ENCODE measurements at regions not wholly inside any gene's neighbourhood (a gene's known extent, or its start where the extent isn't known, plus 50 kb on each side); places are given as distances from the start of the nearest gene placed in this dataset.

DNA sequence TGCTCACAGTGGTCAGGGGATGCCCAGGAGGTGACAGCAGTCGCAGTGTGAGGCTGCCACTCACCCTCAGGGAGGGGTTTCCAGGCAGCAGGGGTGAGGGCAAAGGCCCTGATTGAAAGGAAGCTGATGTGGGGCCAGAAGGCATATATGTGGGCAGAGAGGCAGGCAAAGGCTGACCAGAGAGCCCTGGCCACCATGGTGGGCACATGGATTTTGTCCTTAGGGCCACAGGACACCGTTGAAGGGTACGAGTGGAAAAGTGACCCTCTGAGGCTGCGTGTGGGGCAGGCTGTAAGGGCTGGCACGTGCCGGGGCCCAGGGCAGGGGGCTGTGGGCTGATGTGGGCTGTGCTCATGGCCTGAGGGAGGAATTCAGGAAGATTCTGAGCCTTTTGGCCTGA is 57.5 kb upstream of the ZNF32 start:
- no peak overlapping the region for H3K4me3 ChIP-seq (ENCODE audit: low read depth, low read length)
- ChIA-PET POLR2A (no interaction called here), CTCF (interaction anchor here (0.8 to 1.2 kb wide), 3 partner anchors 9 to 16 kb away, joined by 3 to 4 read pairs (median 3); no protein-coding TSS in a partner anchor)
- H3K27me3 ChIP-seq (ENCODE audit: control insufficient read depth, insufficient read depth, low read length) = no peaks in the 10 kb centered on the region
- H3K36me3 ChIP-seq (ENCODE audit: control insufficient read depth, insufficient read depth, low read length) = no peaks in the 10 kb centered on the region
- TF ChIP-seq, protein P1, sequence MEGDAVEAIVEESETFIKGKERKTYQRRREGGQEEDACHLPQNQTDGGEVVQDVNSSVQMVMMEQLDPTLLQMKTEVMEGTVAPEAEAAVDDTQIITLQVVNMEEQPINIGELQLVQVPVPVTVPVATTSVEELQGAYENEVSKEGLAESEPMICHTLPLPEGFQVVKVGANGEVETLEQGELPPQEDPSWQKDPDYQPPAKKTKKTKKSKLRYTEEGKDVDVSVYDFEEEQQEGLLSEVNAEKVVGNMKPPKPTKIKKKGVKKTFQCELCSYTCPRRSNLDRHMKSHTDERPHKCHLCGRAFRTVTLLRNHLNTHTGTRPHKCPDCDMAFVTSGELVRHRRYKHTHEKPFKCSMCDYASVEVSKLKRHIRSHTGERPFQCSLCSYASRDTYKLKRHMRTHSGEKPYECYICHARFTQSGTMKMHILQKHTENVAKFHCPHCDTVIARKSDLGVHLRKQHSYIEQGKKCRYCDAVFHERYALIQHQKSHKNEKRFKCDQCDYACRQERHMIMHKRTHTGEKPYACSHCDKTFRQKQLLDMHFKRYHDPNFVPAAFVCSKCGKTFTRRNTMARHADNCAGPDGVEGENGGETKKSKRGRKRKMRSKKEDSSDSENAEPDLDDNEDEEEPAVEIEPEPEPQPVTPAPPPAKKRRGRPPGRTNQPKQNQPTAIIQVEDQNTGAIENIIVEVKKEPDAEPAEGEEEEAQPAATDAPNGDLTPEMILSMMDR (IDR thresholded peaks at IDR 0.05; ENCODE audit: insufficient read depth, low read depth, low read length) = no peak
- no peak for DNase-seq (ENCODE audit: low read depth)

DNA sequence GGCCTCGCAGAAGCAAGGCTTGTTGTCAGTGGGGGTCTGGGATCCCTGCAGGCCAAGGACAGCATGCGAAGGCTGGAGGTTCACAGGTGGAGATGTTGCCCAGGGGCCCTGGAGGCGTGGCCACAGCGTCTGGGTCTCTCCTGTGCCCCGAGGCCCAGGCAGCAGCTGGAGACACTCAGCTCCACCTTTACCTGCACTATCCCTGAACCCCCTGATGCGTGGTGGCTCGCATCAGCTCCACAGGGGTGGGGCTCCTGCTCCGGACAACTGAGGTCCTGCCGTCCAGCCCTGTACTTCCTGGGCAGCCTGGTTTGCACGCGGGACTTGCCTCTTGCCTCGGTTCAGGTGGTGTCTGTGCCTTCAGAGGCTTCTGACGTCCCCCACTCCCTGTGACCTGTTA is 54.6 kb upstream of the ZNF32 start:
- Histone ChIP-seq H3K36me3 (ENCODE audit: control insufficient read depth, insufficient read depth, low read length) (no peaks in the 10 kb centered on the region), H3K4me3 (ENCODE audit: low read depth, low read length) (no peak overlapping the region), H3K27me3 (ENCODE audit: control insufficient read depth, insufficient read depth, low read length) (no peaks in the 10 kb centered on the region)
- TF ChIP-seq, protein P1 (IDR thresholded peaks at IDR 0.05; ENCODE audit: insufficient read depth, low read depth, low read length) = no peak
- ChIA-PET CTCF (no interaction called here), POLR2A (no interaction called here)
- no peak for DNase-seq (ENCODE audit: low read depth)

DNA sequence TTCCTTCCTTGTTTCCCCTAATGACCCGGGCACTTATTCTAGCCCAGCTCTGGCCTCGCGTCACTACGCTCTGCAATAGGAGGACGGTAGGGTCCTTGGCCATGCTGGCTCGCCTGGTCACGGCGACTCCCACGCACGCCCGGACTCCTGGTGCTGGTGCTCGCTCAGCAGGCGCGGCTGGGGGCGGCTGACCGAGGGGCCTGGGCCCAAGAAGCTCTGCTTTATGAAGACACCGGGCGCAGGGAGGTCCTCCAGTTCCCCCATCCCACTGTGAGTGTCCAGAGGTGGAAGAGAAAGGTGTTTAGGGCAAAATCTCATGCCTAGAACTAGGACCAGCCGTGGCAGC is 54.2 kb upstream of the ZNF32 start:
- POLR2A ChIA-PET = no interaction called here
- CTCF ChIA-PET = no interaction called here
- Histone ChIP-seq H3K36me3 (ENCODE audit: control insufficient read depth, insufficient read depth, low read length) (no peaks in the 10 kb centered on the region), H3K4me3 (ENCODE audit: low read depth, low read length) (no peak overlapping the region), H3K27me3 (ENCODE audit: control insufficient read depth, insufficient read depth, low read length) (no peaks in the 10 kb centered on the region)
- no peak for DNase-seq (ENCODE audit: low read depth)
- TF ChIP-seq, protein P1 (IDR thresholded peaks at IDR 0.05; ENCODE audit: insufficient read depth, low read depth, low read length) = no peak

DNA sequence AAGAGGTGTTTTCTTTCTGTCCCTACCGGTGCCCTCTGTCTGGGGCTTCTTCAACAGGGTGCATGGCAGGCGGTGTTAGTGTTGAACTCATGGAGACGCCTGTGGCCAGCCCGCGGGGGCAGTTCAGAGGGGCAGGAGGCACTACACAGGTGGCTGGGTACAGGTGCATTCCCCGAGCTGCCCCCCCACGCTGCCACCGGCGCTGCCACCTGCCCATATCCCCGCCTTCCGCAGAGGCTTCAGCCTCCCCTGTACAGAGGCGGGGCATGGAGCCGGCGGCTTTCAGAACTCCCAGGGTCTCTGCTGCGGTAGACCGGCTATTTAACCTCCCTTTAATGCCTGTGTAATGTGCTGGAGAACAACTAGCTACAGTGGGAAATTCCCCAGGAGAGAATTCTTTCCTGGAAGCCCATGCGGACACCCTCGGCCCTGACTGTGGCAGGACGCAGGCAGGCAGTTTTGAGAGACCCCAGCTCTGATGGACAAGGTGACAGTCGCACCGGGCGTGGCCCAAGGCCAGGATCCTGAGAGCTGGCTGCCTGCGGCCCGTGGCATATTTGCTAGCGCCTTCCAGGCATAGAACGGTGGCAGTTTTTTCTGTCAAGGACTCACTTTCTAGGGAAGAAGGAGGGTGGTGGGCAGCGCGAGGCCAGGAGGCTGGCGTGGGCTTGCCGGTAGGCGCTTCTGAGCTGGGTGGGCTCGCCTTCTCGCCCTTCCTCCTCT is 53.7 kb upstream of the ZNF32 start:
- Histone ChIP-seq H3K4me3 (ENCODE audit: low read depth, low read length) (no peak overlapping the region), H3K27me3 (ENCODE audit: control insufficient read depth, insufficient read depth, low read length) (no peaks in the 10 kb centered on the region), H3K36me3 (ENCODE audit: control insufficient read depth, insufficient read depth, low read length) (no peaks in the 10 kb centered on the region)
- CTCF ChIA-PET = interaction anchor here (0.6 kb wide), 1 partner anchor 10 kb away, joined by 3 read pairs; no protein-coding TSS in a partner anchor
- POLR2A ChIA-PET = no interaction called here
- DNase-seq (ENCODE audit: low read depth) = no peak
- TF ChIP-seq, protein P1 (IDR thresholded peaks at IDR 0.05; ENCODE audit: insufficient read depth, low read depth, low read length) = no peak

DNA sequence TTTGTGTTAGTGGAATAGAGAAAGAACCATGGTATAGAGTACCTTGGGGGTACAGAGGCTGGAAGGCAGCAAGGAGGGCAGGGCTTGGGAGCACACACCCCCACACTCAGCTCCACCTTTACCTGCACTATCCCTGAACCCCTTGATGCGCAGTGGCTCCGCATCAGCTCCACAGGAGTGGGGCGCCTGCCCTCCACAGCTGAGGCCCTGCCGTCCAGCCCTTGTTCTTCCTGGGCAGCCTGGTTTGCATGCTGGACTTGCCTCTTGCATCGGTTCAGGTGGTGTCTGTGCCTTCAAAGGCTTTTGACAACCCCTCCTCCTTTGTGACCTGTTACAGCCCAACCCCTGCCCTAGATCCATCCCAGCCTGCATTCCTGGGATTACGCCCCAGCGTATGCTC is 52.6 kb upstream of the ZNF32 start:
- H3K4me3 ChIP-seq (ENCODE audit: low read depth, low read length) = no peak overlapping the region
- TF ChIP-seq, protein P1 (IDR thresholded peaks at IDR 0.05; ENCODE audit: insufficient read depth, low read depth, low read length) = no peak
- POLR2A ChIA-PET = no interaction called here
- CTCF ChIA-PET = interaction anchor here (2.1 kb wide), 1 partner anchor 12 kb away, joined by 10 read pairs; no protein-coding TSS in a partner anchor
- H3K36me3 ChIP-seq (ENCODE audit: control insufficient read depth, insufficient read depth, low read length) = no peaks in the 10 kb centered on the region
- no peak for DNase-seq (ENCODE audit: low read depth)
- no peaks in the 10 kb centered on the region for H3K27me3 ChIP-seq (ENCODE audit: control insufficient read depth, insufficient read depth, low read length)
